B cell (primary cell): ENCODE measurements at regions not wholly inside any gene's neighbourhood (a gene's known extent, or its start where the extent isn't known, plus 50 kb on each side); places are given as distances from the start of the nearest gene placed in this dataset.

Source experiments
- ATAC-seq: fragments of 200-7000 bp; cut with Tn5 transposase; one replicate; pipeline ENCODE4 v1.10.0; 2021; ENCODE audit warnings: low read depth, mild to moderate bottlenecking, moderate number of reproducible peaks, moderate library complexity
- CTCF ChIA-PET: fragments of 350-600 bp; sonication (Branson Sonifier 250); formaldehyde crosslinking; loops from one replicate; lab custom pipeline; 2021; ENCODE audit warnings: antibody characterized with exemption, inconsistent platforms; lab: Charles Lee
- POLR2A ChIA-PET: fragments of 350-600 bp; sonication (Branson Sonifier 250); formaldehyde crosslinking; loops from one replicate; lab custom pipeline; 2021; ENCODE audit warnings: antibody characterized with exemption; lab: Charles Lee
- DNase-seq: peaks from one replicate; pipeline ENCODE4 v3.0.0; 2013
- H2AFZ ChIP-seq: 2 replicates; pipeline ENCODE4 v1.6.1; 2012; ENCODE audit warnings: mild to moderate bottlenecking, low read depth, low read length; ENCODE audit not compliant: insufficient read depth, poor library complexity, severe bottlenecking
- H3K27ac ChIP-seq, 2 donors: 1 replicate in 1 of 2; 2 replicates in 1 of 2; pipeline ENCODE4 v1.5.1; 2012 to 2013; ENCODE audit warnings: low read length in 2 of 2, mild to moderate bottlenecking in 2 of 2, moderate library complexity in 1 of 2
- H3K27me3 ChIP-seq, 4 experiments: fragments of 200-600 bp in 1 of 4; sonication (generic) in 1 of 4; replicated peaks in 1 of 4; 1 replicate in 2 of 4; 2 replicates in 2 of 4; pipeline versions ENCODE4 v1.6.1 to v1.7.0; 2013 to 2016; ENCODE audit warnings: low read length in 3 of 4, mild to moderate bottlenecking in 2 of 4, mixed read lengths in 1 of 4, moderate library complexity in 1 of 4; ENCODE audit not compliant: insufficient read depth in 4 of 4, control insufficient read depth in 3 of 4; ENCODE audit errors: control extremely low read depth in 1 of 4
- H3K36me3 ChIP-seq, 2 experiments: replicated peaks in 1 of 2; 1 replicate in 1 of 2; 2 replicates in 1 of 2; pipeline versions ENCODE4 v1.6.1 to v1.7.1; 2013; ENCODE audit warnings: low read length in 1 of 2; ENCODE audit not compliant: insufficient read depth in 2 of 2, control insufficient read depth in 1 of 2; ENCODE audit errors: control extremely low read depth in 1 of 2, extremely low read depth in 1 of 2
- H3K4me1 ChIP-seq, 2 donors: fragments of 200-600 bp in 1 of 2; sonication (generic) in 1 of 2; 1 replicate in 1 of 2; 2 replicates in 1 of 2; pipeline versions ENCODE4 v1.5.1 to v1.6.1; 2013 to 2017; ENCODE audit warnings: low read length in 2 of 2; ENCODE audit not compliant: control insufficient read depth in 2 of 2, insufficient read depth in 2 of 2
- H3K4me2 ChIP-seq: replicated peaks from 2 replicates; pipeline ENCODE3; 2012; ENCODE audit warnings: mild to moderate bottlenecking, low read depth, low read length; ENCODE audit not compliant: poor library complexity, severe bottlenecking
- H3K4me3 ChIP-seq, 5 experiments: fragments of 200-600 bp in 1 of 5; sonication (generic) in 1 of 5; 1 replicate in 3 of 5; 2 replicates in 2 of 5; pipeline versions ENCODE4 v1.5.1 to v1.7.0; 2011 to 2016; ENCODE audit warnings: low read length in 4 of 5, mild to moderate bottlenecking in 4 of 5, low read depth in 2 of 5, control low read depth in 1 of 5, moderate library complexity in 1 of 5; ENCODE audit not compliant: insufficient read depth in 1 of 5; ENCODE audit errors: control extremely low read depth in 1 of 5, extremely low read depth in 1 of 5
- H3K79me2 ChIP-seq: fragments of 200-600 bp; sonication (generic); one replicate; pipeline ENCODE4 v1.6.0; 2016; ENCODE audit warnings: low read length; ENCODE audit not compliant: control insufficient read depth, insufficient read depth
- H3K9ac ChIP-seq: fragments of 200-600 bp; sonication (generic); 2 replicates; pipeline ENCODE4 v1.6.1; 2017; ENCODE audit warnings: mild to moderate bottlenecking, low read length, moderate library complexity
- H3K9me3 ChIP-seq, 3 donors: one replicate each; pipeline versions ENCODE4 v1.6.1 to v1.7.1; 2013; ENCODE audit warnings: low read length in 2 of 3; ENCODE audit not compliant: control insufficient read depth in 2 of 3, insufficient read depth in 1 of 3; ENCODE audit errors: control extremely low read depth in 1 of 3
- H4K20me1 ChIP-seq: 2 replicates; pipeline ENCODE4 v1.6.0; 2012; ENCODE audit warnings: mild to moderate bottlenecking, low read length; ENCODE audit not compliant: insufficient read depth, control insufficient read depth, poor library complexity, severe bottlenecking
- H3K27ac Mint-ChIP-seq: one replicate; pipeline ENCODE4 v1.8.0; 2021; ENCODE audit warnings: mixed read lengths
- H3K27me3 Mint-ChIP-seq: one replicate; pipeline ENCODE4 v1.8.0; 2021; ENCODE audit warnings: mixed read lengths
- H3K4me1 Mint-ChIP-seq: one replicate; pipeline ENCODE4 v1.8.0; 2021; ENCODE audit warnings: mixed read lengths
- H3K4me3 Mint-ChIP-seq: one replicate; pipeline ENCODE4 v1.8.0; 2021; ENCODE audit warnings: mixed read lengths
- H3K9me3 Mint-ChIP-seq: one replicate; pipeline ENCODE4 v1.8.0; 2022; ENCODE audit warnings: mixed read lengths; ENCODE audit not compliant: insufficient read depth
- CTCF ChIP-seq: fragments of 200-600 bp; IDR thresholded peaks from one replicate; pipeline ENCODE4 v1.8.0; 2022; ENCODE audit warnings: antibody characterized with exemption, mild to moderate bottlenecking
- EZH2 ChIP-seq: IDR thresholded peaks from 2 replicates; pipeline ENCODE4 v1.6.1; 2012; ENCODE audit warnings: borderline replicate concordance, low read depth, mild to moderate bottlenecking, moderate library complexity, low read length; ENCODE audit not compliant: insufficient read depth, poor library complexity, severe bottlenecking
- WGBS: methylation state at CpG from one replicate; pipeline ENCODE4 v1.1.5; 2013; ENCODE audit warnings: missing lambda C conversion rate; ENCODE audit not compliant: insufficient coverage; 5-methylcytosine and 5-hydroxymethylcytosine counted together
- intact Hi-C: fragments of 100-400 bp; cut with micrococcal nuclease; formaldehyde crosslinking; loops from one replicate; pipeline ENCODE4 v1.10.0; 2022

DNA sequence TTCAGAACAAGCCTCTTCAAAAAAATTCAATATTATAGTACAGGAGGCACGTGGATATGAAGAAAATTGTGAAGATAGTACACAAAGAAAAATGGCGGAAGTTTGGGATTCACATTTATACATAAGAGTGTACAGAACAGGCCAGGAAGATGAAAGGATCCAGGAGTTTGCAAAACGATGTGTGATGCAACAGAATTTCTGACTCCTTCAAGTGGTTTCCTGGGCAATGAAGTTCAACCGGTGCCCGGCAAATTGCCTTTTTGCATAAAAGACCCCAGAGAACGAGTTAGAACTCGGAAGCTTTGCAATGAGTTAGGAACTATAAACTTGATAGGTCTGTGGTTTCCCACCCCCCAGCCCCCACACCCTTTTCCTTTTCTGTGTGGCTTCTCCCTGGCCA is 189.1 kb downstream of the SALL1 start:
- no peaks in the 10 kb centered on the region for H3K9me3 Mint-ChIP-seq

More for the DNA sequence above, 189.1 kb downstream of the SALL1 start:
- Mint-ChIP-seq H3K27me3 (peaks cover 11% of the 10 kb centered on the region), H3K4me1 (no peaks in the 10 kb centered on the region), H3K4me3 (no peak overlapping the region), H3K27ac (no peak overlapping the region)
- H3K79me2 ChIP-seq: no peaks in the 10 kb centered on the region
- no peak overlapping the region for H3K27ac ChIP-seq
- H3K27me3 ChIP-seq: peaks cover 0 to 4% (median 0%) of the 10 kb centered on the region in 4 experiments
- no peaks in the 10 kb centered on the region for H3K36me3 ChIP-seq
- no peak overlapping the region for H3K9ac ChIP-seq
- no peak overlapping the region for H3K4me2 ChIP-seq
- intact Hi-C loops: no loop called here
- TF ChIP-seq CTCF: no peak
- TF ChIP-seq EZH2: no peak
- H3K9me3 ChIP-seq: no peaks in the 10 kb centered on the region
- no peak overlapping the region for H2AFZ ChIP-seq
- no peaks in the 10 kb centered on the region for H4K20me1 ChIP-seq
- POLR2A ChIA-PET: no interaction called here
- 45% methylated on average over 3 of the region's 7 CpGs for WGBS
- no peak overlapping the region for H3K4me3 ChIP-seq
- H3K4me1 ChIP-seq: no peaks in the 10 kb centered on the region
- no peak for DNase-seq
- CTCF ChIA-PET: interaction anchor here (0.7 kb wide), 1 partner anchor 1554 kb away, joined by 3 read pairs; no protein-coding TSS in a partner anchor
- no peak for ATAC-seq
